Lower leg skin (tissue), 3 donors: ENCODE measurements at regions not wholly inside any gene's neighbourhood (a gene's known extent, or its start where the extent isn't known, plus 50 kb on each side); places are given as distances from the start of the nearest gene placed in this dataset.

Experiments used
- POLR2A ChIP-seq, 2 donors: fragments of 450-650 bp; IDR thresholded peaks; one replicate each; pipeline ENCODE4 v1.6.1; 2016 to 2017; ENCODE audit warnings: antibody characterized with exemption in 2 of 2, mild to moderate bottlenecking in 1 of 2, moderate library complexity in 1 of 2
- TF ChIP-seq, protein P1 (sequence below), 3 donors: fragments of 450-650 bp; IDR thresholded peaks; one replicate each; pipeline ENCODE4 v1.5.1; 2016; ENCODE audit warnings: antibody characterized with exemption in 3 of 3, mild to moderate bottlenecking in 3 of 3, moderate library complexity in 2 of 3

DNA sequence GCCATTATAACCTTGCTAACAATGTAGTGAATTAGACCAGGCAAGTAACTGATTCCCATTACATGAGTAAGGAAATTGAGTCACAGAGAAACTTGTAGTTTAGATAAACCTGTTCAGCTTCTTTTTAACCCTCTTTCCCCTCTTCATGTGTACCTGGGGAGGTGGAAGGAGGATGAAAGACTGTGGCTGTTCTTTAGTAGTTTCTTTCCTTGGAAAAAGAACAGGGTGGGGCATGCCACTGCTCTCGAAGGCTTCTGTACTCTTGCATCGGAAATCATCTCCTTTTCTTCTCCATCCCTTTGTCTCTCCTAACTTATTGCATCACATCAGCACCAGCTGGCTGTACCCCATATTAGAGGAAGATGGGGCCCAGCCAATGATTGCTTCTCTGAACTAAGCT is 171.4 kb downstream of the PPARGC1A start:
- TF ChIP-seq, protein P1, sequence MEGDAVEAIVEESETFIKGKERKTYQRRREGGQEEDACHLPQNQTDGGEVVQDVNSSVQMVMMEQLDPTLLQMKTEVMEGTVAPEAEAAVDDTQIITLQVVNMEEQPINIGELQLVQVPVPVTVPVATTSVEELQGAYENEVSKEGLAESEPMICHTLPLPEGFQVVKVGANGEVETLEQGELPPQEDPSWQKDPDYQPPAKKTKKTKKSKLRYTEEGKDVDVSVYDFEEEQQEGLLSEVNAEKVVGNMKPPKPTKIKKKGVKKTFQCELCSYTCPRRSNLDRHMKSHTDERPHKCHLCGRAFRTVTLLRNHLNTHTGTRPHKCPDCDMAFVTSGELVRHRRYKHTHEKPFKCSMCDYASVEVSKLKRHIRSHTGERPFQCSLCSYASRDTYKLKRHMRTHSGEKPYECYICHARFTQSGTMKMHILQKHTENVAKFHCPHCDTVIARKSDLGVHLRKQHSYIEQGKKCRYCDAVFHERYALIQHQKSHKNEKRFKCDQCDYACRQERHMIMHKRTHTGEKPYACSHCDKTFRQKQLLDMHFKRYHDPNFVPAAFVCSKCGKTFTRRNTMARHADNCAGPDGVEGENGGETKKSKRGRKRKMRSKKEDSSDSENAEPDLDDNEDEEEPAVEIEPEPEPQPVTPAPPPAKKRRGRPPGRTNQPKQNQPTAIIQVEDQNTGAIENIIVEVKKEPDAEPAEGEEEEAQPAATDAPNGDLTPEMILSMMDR (IDR thresholded peaks at IDR 0.05): no peak
- TF ChIP-seq POLR2A (IDR thresholded peaks at IDR 0.05): no peak
